ENCODE measurements at regions not wholly inside any gene's neighbourhood (a gene's known extent, or its start where the extent isn't known, plus 50 kb on each side); places are given as distances from the start of the nearest gene placed in this dataset.

DNA sequence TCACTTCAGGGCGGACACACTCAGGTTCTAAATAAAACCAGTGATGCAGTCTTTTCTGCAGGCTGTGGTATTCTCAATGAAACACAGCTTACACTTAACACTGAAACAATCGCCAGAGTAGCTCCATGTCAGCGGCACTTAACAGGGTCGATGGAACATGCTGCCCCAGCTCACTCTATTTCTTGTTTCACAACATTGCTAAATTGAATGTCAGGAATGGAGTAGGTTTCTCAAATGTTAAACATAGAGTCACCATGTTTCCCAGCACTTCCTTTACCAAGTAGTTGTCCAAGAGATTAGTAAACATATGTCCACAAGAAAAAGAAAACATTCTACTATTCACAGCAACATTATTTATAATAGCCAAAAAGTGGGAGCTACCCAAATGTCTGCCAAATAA, 306.9 kb downstream of the SLITRK6 start:
- TF ChIP-seq POLR2A (IDR thresholded peaks at IDR 0.05; ENCODE audit: low read depth, low read length) (no peak), POLR2AphosphoS5 (IDR thresholded peaks at IDR 0.05; ENCODE audit: low read depth, low read length) (no peak), PAX5 (IDR thresholded peaks at IDR 0.05; ENCODE audit: insufficient read depth, low read length, severe bottlenecking) (no peak), TAF1 (IDR thresholded peaks at IDR 0.05; ENCODE audit: low read depth, low read length) (no peak), SPI1 (IDR thresholded peaks at IDR 0.05; ENCODE audit: low read depth, low read length) (no peak), POU2F2 (IDR thresholded peaks at IDR 0.05; ENCODE audit: low read depth, low read length) (no peak)

Data from GM12891 (cell line).